ENCODE measurements at regions not wholly inside any gene's neighbourhood (a gene's known extent, or its start where the extent isn't known, plus 50 kb on each side); places are given as distances from the start of the nearest gene placed in this dataset.
"Not testable (repeated sequence)": the region's sequence is repeated elsewhere in the genome, so short reads cannot be mapped to it uniquely, and the experiment has no call there.

- DNase-seq (ENCODE audit: low spot score) = no peak
Measured at GRCh38 chr18:30828700-30829099, 213.8 kb downstream of the DSC3 start.

- DNase-seq (ENCODE audit: low spot score) = no peak
Measured at GRCh38 chr18:30819619-30820018, 222.9 kb downstream of the DSC3 start.

DNA sequence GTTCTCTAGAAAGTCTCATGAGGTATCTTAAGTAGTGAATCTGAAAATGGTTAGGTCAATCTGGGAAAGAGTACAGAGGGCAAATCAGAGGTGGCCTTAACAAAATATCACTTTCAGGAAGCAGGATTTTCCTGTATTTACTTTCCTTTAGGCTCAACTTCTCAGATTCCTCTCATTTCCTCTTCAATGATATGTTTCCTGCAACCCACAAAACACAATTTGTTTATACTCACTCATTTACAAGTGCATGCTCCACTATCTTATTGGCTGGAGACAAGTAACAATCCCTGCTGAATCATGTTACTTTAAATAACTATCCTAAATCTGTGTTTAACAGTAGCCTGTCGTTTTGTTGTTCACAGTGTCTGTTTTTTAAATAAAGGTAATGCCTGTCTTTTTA is 228.1 kb downstream of the DSC3 start:
- DNase-seq (ENCODE audit: low spot score) = no peak

GRCh38 chr18:30811580-30811979 is 231.0 kb downstream of the DSC3 start:
- DNase-seq (ENCODE audit: low spot score) = no peak

GRCh38 chr18:30810580-30810979 is 232.0 kb downstream of the DSC3 start:
- no peak for DNase-seq (ENCODE audit: low spot score)

GRCh38 chr18:30806823-30807222 is 235.7 kb downstream of the DSC3 start:
- no peak for DNase-seq (ENCODE audit: low spot score)

- no peak for DNase-seq (ENCODE audit: low spot score)
Measured at GRCh38 chr18:30800800-30801199, 241.7 kb downstream of the DSC3 start.

DNA sequence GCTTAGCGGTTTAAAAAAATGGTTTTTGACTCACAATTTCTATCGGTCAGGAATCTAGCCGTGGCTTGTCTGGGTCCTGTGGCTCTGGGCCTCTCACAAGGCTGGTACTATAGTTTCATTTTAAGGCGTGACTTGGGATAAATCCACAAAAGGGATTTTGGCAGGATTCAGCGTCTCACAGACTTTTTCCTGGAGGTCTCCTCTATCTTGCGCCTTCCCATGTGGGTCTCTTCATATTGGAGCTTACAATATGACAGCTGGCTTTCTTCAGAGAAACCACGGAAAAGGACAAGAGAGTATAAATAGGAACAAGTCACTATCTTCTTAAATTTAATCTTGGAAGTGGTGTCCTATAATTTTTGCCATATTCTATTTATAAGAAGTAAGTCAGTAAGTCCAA is 250.5 kb downstream of the DSC3 start:
- no peak for DNase-seq (ENCODE audit: low spot score)

GRCh38 chr18:30788411-30788991 is 254.0 kb downstream of the DSC3 start:
- DNase-seq (ENCODE audit: low spot score) = not testable (repeated sequence)

DNA sequence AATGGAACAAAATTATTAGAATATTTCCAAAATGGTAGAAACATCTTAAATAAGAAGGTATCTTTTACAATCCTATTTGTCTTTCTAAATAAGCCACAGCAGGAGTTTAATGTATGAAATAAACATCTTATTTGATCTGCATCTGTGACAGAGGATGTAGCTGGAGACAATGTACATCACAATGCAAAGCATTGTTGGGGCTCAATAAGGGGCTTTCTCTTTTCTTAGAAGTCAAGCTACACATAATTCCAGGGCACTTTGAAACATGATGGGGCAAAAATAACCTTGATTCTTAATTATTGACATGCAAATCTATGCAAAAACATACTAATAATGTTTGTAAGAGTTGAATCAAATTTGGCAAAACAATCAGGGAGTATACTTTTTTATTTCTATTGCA is 255.1 kb downstream of the DSC3 start:
- no peak for DNase-seq (ENCODE audit: low spot score)

DNA sequence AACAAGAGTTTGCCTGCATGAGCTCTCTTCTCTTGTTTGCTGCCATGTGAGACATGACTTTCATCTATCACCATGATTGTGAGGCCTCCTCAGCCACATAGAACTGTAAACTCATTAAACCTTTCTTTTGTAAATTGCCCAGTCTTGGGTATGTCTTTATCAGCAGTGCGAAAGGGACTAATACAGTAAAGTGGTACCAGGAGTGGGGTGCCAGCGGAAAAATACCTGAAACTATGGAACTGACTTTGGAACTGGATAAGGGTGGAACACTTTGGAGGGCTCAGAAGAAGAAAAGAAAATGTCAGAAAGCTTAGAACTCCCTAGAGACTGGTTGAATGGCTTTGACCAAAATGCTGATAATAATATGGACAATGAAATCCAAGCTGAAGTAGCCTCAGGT is 260.9 kb downstream of the DSC3 start:
- DNase-seq (ENCODE audit: low spot score) = no peak

GRCh38 chr18:30775629-30776028 is 266.9 kb downstream of the DSC3 start:
- no peak for DNase-seq (ENCODE audit: low spot score)

GRCh38 chr18:30772170-30772569 is 270.4 kb downstream of the DSC3 start:
- DNase-seq (ENCODE audit: low spot score) = not testable (repeated sequence)

DNA sequence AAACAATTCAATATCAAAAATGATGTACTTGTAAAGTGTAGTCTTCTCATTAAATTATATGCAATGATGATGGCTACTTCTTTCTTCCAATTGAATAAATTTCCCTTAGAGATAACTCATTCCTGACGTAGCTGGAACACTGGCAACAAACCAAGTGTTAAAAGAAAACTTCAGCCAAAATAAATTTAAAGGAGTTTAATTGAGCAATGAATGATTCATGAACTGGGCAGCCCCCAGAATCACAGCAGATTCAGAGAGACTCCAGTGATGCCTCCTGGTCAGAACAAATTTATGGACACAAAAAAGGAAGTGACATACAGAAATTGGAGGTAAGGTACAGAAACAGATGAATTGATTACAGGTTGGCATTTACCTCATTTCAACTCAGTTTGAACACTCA is 276.5 kb downstream of the DSC3 start:
- no peak for DNase-seq (ENCODE audit: low spot score)

GRCh38 chr18:30765247-30765646 is 277.3 kb downstream of the DSC3 start:
- no peak for DNase-seq (ENCODE audit: low spot score)

DNA sequence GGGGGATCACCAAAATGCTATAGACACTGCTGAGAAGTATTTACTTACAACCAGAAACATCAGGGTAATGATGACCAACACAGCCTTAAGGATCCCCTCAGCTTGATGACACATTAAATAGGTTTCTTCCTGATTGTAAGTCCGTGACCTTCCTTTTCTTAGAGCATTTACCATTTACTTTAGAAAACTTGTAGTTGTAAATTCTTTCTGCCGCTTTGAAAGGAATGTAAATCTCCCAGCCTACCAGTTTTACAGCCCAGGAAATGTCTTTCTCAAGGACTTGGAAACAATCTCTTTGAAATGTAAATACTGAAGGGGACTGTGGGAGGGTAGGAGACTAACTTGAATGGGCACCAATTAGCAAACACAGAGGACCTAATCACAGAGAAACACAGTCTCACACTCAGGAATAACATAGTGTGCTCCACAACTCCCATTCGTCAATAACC is 278.6 kb downstream of the DSC3 start:
- no peak for DNase-seq (ENCODE audit: low spot score)

DNA sequence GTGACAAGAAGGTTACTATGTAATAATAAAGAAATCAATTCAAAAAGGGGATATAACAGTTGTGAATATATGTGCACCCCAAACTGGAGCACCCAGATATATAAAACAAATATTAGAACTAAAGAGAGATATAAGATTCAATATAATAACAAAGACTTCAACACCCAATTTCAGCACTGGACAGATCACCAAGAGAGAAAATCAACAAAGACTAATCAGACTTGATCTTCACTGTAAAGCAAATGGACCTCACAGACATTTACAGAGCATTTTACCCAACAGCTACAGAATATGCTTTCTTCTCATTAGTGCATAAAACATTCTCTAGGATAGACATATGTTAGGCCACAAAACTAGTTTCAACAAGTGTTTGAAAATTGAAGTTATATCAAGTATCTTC is 287.7 kb downstream of the DSC3 start:
- DNase-seq (ENCODE audit: low spot score) = no peak

- no peak for DNase-seq (ENCODE audit: low spot score)
Measured at GRCh38 chr18:30748541-30748940, 294.0 kb downstream of the DSC3 start.

- DNase-seq (ENCODE audit: low spot score) = no peak
Measured at GRCh38 chr18:30746224-30746623, 296.3 kb downstream of the DSC3 start.

GRCh38 chr18:30743033-30743432 is 299.5 kb downstream of the DSC3 start:
- DNase-seq (ENCODE audit: low spot score) = no peak

DNA sequence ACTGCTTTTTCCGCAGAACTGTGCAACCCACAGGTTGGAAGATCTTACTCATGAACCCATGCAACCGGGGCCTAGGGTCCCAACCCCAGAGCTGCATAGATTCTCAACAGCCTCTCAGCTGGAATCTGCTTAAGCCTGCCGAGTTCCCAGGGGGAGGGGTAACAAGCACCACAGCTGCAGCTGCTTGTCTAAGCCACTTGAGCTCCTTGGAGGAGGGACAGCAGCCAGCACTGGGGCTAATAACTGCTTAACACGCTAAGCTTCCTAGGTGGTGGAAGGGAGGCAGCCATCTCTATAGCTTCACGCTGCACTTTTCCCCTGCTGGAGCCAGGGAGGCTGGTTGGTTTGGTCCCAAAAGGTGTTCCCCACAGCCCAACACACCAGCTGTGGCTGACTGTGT is 311.6 kb downstream of the DSC3 start:
- DNase-seq (ENCODE audit: low spot score) = no peak

- DNase-seq (ENCODE audit: low spot score) = no peak
Measured at GRCh38 chr18:30727849-30728248, 314.7 kb downstream of the DSC3 start.

GRCh38 chr18:30713299-30713698 is 329.2 kb downstream of the DSC3 start:
- DNase-seq (ENCODE audit: low spot score) = no peak

- DNase-seq (ENCODE audit: low spot score) = no peak
Measured at GRCh38 chr18:30712383-30712782, 330.2 kb downstream of the DSC3 start.

DNA sequence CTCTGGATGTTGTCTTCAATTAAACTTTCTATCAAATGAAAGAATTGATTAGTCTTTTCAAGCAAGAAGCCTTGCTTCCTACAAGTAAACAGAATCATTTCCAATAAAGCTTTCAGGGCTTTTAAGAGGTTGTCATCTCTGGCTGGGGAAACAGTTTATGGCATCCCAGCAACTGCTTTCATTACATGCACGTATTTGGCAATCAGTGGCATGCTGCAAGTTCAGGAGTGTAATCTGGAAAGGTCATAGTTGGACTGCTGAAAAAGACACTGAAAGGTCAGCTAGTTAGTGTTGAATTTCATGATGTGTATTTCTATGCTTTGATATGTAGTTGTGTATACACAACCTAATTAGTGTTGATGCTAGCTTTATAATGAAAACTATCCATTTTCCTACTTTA is 332.9 kb downstream of the DSC3 start:
- DNase-seq (ENCODE audit: low spot score) = no peak
